Prostate gland (tissue), 2 donors: ENCODE measurements at regions not wholly inside any gene's neighbourhood (a gene's known extent, or its start where the extent isn't known, plus 50 kb on each side); places are given as distances from the start of the nearest gene placed in this dataset.

Experiments used
- POLR2A ChIP-seq: fragments of 450-650 bp; IDR thresholded peaks from one replicate; pipeline ENCODE4 v1.6.1; 2016; ENCODE audit warnings: antibody characterized with exemption, mild to moderate bottlenecking
- POLR2AphosphoS5 ChIP-seq: sonication (generic); formaldehyde crosslinking; IDR thresholded peaks from one replicate; pipeline ENCODE4 v1.6.1; 2017; ENCODE audit warnings: antibody characterized with exemption
- TF ChIP-seq, protein P1 (sequence below), 4 experiments: fragments of 200-600 bp in 2 of 4; fragments of 450-650 bp in 2 of 4; sonication (generic) in 2 of 4; IDR thresholded peaks; 1 replicate in 3 of 4; 2 replicates in 1 of 4; pipeline ENCODE4 v1.5.1; 2016 to 2019; ENCODE audit warnings: antibody characterized with exemption in 4 of 4, mild to moderate bottlenecking in 2 of 4, moderate library complexity in 2 of 4

DNA sequence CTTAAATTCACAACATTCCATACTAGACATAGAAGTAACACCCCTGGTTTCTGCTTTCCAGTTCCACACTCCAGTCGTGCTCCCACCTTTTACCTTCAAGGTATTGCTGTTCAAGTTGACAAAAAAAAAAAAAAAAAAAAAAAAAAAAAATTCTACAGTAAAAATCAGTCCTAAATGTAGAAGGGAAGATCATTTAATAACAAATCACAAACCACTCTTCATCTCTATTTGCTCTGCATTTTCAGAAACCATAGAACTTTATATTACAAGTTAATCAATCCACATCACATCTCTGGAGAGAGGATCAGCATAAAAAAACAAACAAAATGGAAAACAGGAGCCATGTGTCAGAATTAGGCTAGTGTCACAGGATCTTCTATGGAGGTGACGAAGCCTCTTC, 206.3 kb upstream of the KLF14 start:
- TF ChIP-seq POLR2A (no peak), POLR2AphosphoS5 (no peak)
- TF ChIP-seq, protein P1, sequence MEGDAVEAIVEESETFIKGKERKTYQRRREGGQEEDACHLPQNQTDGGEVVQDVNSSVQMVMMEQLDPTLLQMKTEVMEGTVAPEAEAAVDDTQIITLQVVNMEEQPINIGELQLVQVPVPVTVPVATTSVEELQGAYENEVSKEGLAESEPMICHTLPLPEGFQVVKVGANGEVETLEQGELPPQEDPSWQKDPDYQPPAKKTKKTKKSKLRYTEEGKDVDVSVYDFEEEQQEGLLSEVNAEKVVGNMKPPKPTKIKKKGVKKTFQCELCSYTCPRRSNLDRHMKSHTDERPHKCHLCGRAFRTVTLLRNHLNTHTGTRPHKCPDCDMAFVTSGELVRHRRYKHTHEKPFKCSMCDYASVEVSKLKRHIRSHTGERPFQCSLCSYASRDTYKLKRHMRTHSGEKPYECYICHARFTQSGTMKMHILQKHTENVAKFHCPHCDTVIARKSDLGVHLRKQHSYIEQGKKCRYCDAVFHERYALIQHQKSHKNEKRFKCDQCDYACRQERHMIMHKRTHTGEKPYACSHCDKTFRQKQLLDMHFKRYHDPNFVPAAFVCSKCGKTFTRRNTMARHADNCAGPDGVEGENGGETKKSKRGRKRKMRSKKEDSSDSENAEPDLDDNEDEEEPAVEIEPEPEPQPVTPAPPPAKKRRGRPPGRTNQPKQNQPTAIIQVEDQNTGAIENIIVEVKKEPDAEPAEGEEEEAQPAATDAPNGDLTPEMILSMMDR (IDR thresholded peaks at IDR 0.05): no peak
